SU-DHL-6 (cell line): ENCODE measurements at regions not wholly inside any gene's neighbourhood (a gene's known extent, or its start where the extent isn't known, plus 50 kb on each side); places are given as distances from the start of the nearest gene placed in this dataset.

Experiments
- EZH2phosphoT487 ChIP-seq: fragments of 200-600 bp; sonication (generic), shearing (Covaris generic); conservative IDR thresholded peaks from 2 replicates; pipeline ENCODE4 v1.6.1; 2018; ENCODE audit warnings: mild to moderate bottlenecking, antibody characterized with exemption, low read length, moderate library complexity, mixed read lengths
- TF ChIP-seq, protein P1 (sequence below): fragments of 200-600 bp; sonication (generic); IDR thresholded peaks from one replicate; pipeline ENCODE4 v1.5.1; 2017; ENCODE audit warnings: antibody characterized with exemption, mild to moderate bottlenecking, low read length, moderate library complexity; ENCODE audit not compliant: insufficient read depth, poor library complexity, severe bottlenecking

DNA sequence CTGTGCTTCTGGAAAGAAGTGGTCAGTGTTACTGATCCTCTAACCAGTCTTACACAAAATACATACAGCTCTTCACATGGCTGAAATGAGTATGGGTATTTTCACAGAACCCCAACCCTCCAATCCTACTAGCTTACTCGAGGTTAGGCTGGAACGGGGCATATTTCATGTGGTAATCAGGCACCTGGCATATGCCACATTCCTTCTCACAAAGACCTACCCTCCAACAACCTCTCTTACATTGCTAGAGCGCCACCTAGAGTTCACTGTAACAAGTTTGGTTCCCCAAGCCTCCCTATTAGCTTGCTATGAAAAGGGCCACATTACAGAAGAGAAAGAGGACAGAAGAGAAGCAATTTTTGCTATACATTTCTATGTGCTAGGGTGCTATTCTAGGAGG lies 597.3 kb downstream of the PRELID2 start:
- TF ChIP-seq, protein P1, sequence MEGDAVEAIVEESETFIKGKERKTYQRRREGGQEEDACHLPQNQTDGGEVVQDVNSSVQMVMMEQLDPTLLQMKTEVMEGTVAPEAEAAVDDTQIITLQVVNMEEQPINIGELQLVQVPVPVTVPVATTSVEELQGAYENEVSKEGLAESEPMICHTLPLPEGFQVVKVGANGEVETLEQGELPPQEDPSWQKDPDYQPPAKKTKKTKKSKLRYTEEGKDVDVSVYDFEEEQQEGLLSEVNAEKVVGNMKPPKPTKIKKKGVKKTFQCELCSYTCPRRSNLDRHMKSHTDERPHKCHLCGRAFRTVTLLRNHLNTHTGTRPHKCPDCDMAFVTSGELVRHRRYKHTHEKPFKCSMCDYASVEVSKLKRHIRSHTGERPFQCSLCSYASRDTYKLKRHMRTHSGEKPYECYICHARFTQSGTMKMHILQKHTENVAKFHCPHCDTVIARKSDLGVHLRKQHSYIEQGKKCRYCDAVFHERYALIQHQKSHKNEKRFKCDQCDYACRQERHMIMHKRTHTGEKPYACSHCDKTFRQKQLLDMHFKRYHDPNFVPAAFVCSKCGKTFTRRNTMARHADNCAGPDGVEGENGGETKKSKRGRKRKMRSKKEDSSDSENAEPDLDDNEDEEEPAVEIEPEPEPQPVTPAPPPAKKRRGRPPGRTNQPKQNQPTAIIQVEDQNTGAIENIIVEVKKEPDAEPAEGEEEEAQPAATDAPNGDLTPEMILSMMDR = peak; percentile 52
- no peak for TF ChIP-seq EZH2phosphoT487
